Gastroesophageal sphincter (tissue), 3 donors: ENCODE measurements at regions not wholly inside any gene's neighbourhood (a gene's known extent, or its start where the extent isn't known, plus 50 kb on each side); places are given as distances from the start of the nearest gene placed in this dataset.

Experiments used
- EP300 ChIP-seq: sonication (generic); formaldehyde crosslinking; IDR thresholded peaks from one replicate; pipeline ENCODE4 v1.6.1; 2017; ENCODE audit warnings: antibody characterized with exemption, mild to moderate bottlenecking
- POLR2A ChIP-seq, 2 donors: fragments of 450-650 bp; IDR thresholded peaks; one replicate each; pipeline ENCODE4 v1.6.1; 2017; ENCODE audit warnings: antibody characterized with exemption in 2 of 2, mild to moderate bottlenecking in 2 of 2, moderate library complexity in 1 of 2
- TF ChIP-seq, protein P1 (sequence below), 4 experiments: fragments of 200-600 bp in 2 of 4; fragments of 450-650 bp in 2 of 4; sonication (generic) in 1 of 4; IDR thresholded peaks; one replicate each; pipeline ENCODE4 v1.5.1; 2017 to 2019; ENCODE audit warnings: antibody characterized with exemption in 4 of 4, mild to moderate bottlenecking in 2 of 4, moderate library complexity in 2 of 4

DNA sequence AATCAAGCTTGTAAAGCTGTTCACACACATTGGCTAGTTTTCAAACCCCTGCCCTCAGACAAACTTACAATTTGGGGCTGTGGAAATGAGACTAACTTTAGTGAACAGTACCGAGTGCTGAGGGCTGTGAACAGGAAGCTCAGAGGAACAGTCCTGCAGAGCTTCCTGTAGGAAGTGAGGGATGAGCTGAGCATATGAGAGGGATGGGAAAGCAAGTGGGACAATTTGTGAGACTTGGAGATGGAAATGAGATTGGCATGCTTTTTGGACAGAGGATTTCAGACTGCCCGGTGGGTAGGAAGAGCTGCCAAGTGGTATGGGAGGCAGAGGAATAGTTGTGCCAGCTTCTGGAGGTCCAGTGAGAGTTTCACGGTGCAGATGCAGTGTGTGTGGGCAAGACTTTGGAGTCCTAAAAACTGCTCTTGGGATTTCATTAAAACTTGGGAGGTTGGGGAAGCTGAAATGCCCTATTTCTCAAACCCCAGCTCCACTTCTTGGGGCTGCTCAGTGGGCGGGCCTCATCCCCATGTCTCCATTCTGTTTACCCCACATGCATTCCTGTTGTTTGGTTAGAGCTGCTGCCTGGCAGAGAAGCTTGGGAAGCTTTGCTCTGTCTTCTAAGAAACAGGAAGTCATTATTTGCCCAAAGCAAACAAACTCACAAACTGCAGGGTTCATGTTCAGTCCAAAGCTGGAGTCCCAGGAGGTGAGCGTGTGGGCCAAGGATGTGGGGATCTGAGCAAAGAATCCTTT lies 267.5 kb downstream of the ZSWIM6 start:
- TF ChIP-seq POLR2A (IDR thresholded peaks at IDR 0.05): no peak
- TF ChIP-seq, protein P1, sequence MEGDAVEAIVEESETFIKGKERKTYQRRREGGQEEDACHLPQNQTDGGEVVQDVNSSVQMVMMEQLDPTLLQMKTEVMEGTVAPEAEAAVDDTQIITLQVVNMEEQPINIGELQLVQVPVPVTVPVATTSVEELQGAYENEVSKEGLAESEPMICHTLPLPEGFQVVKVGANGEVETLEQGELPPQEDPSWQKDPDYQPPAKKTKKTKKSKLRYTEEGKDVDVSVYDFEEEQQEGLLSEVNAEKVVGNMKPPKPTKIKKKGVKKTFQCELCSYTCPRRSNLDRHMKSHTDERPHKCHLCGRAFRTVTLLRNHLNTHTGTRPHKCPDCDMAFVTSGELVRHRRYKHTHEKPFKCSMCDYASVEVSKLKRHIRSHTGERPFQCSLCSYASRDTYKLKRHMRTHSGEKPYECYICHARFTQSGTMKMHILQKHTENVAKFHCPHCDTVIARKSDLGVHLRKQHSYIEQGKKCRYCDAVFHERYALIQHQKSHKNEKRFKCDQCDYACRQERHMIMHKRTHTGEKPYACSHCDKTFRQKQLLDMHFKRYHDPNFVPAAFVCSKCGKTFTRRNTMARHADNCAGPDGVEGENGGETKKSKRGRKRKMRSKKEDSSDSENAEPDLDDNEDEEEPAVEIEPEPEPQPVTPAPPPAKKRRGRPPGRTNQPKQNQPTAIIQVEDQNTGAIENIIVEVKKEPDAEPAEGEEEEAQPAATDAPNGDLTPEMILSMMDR (IDR thresholded peaks at IDR 0.05): no peak
- TF ChIP-seq EP300: no peak
